Sigmoid colon (tissue), 6 donors: ENCODE measurements at regions not wholly inside any gene's neighbourhood (a gene's known extent, or its start where the extent isn't known, plus 50 kb on each side); places are given as distances from the start of the nearest gene placed in this dataset.

ENCODE experiments used
- DNase-seq: peaks from one replicate; pipeline ENCODE4 v3.0.0-alpha.2; 2019
- H3K27ac ChIP-seq, 4 donors: fragments of 200-600 bp; sonication (generic); one replicate each; pipeline ENCODE4 v1.5.1; 2016 to 2019; ENCODE audit warnings: mild to moderate bottlenecking in 1 of 4
- H3K27me3 ChIP-seq, 3 donors: fragments of 200-600 bp; sonication (generic); one replicate each; pipeline ENCODE4 v1.5.1; 2019; ENCODE audit warnings: mild to moderate bottlenecking in 1 of 3
- H3K36me3 ChIP-seq, 4 donors: fragments of 200-600 bp; sonication (generic); one replicate each; pipeline ENCODE4 v1.5.1; 2016 to 2019
- H3K4me1 ChIP-seq, 4 donors: fragments of 200-600 bp; sonication (generic); one replicate each; pipeline ENCODE4 v1.5.1; 2017 to 2019
- H3K4me3 ChIP-seq, 4 donors: fragments of 200-600 bp; sonication (generic); one replicate each; pipeline ENCODE4 v1.5.1; 2017 to 2019; ENCODE audit warnings: mild to moderate bottlenecking in 2 of 4, moderate library complexity in 1 of 4
- H3K9me3 ChIP-seq, 4 donors: fragments of 200-600 bp in 3 of 4; sonication (generic) in 3 of 4; one replicate each; pipeline versions ENCODE4 v1.5.1 to v1.6.1; 2013 to 2019
- EP300 ChIP-seq, 4 donors: sonication (generic); formaldehyde crosslinking; IDR thresholded peaks; one replicate each; pipeline ENCODE4 v1.6.1; 2017; ENCODE audit warnings: antibody characterized with exemption in 4 of 4
- POLR2A ChIP-seq, 2 donors: fragments of 450-650 bp; IDR thresholded peaks; one replicate each; pipeline ENCODE4 v1.6.1; 2016; ENCODE audit warnings: antibody characterized with exemption in 2 of 2, mild to moderate bottlenecking in 2 of 2, moderate library complexity in 2 of 2
- POLR2AphosphoS5 ChIP-seq, 4 donors: sonication (generic); formaldehyde crosslinking; IDR thresholded peaks; one replicate each; pipeline ENCODE4 v1.6.1; 2017; ENCODE audit warnings: antibody characterized with exemption in 4 of 4
- WGBS, 2 donors: extraction: QIAGEN DNeasy Blood & Tissue Kit; methylation state at CpG; one replicate each; pipeline ENCODE4 v1.1.7; 2013; 5-methylcytosine and 5-hydroxymethylcytosine counted together
- intact Hi-C: fragments of 100-400 bp; cut with DNase I; formaldehyde crosslinking; loops from one replicate; pipeline ENCODE4 v1.15.1; 2023
- TF ChIP-seq, protein P1 (sequence below), 4 experiments: fragments of 450-650 bp in 3 of 4; fragments of 200-600 bp in 1 of 4; IDR thresholded peaks; one replicate each; pipeline ENCODE4 v1.5.1; 2016 to 2019; ENCODE audit warnings: antibody characterized with exemption in 4 of 4, mild to moderate bottlenecking in 3 of 4, moderate library complexity in 2 of 4
- donor health status: healthy with polysubstance abuse.
- donor health status: healthy.

- WGBS, 2 donors = 78 to 87% methylated on average over 33 of the region's 33 CpGs
- intact Hi-C loops = no loop called here
- Histone ChIP-seq H3K27me3 (no peaks in the 10 kb centered on the region), H3K27ac (no peak overlapping the region), H3K36me3 (no peaks in the 10 kb centered on the region), H3K4me3 (no peak overlapping the region), H3K9me3 (no peaks in the 10 kb centered on the region), H3K4me1 (peaks cover 0 to 6% (median 1%) of the 10 kb centered on the region in 4 donors)
- DNase-seq = peak; percentile 19
- TF ChIP-seq, protein P1, sequence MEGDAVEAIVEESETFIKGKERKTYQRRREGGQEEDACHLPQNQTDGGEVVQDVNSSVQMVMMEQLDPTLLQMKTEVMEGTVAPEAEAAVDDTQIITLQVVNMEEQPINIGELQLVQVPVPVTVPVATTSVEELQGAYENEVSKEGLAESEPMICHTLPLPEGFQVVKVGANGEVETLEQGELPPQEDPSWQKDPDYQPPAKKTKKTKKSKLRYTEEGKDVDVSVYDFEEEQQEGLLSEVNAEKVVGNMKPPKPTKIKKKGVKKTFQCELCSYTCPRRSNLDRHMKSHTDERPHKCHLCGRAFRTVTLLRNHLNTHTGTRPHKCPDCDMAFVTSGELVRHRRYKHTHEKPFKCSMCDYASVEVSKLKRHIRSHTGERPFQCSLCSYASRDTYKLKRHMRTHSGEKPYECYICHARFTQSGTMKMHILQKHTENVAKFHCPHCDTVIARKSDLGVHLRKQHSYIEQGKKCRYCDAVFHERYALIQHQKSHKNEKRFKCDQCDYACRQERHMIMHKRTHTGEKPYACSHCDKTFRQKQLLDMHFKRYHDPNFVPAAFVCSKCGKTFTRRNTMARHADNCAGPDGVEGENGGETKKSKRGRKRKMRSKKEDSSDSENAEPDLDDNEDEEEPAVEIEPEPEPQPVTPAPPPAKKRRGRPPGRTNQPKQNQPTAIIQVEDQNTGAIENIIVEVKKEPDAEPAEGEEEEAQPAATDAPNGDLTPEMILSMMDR (IDR thresholded peaks at IDR 0.05) = no peak
- no peak for TF ChIP-seq EP300 (IDR thresholded peaks at IDR 0.05)
- TF ChIP-seq POLR2A (IDR thresholded peaks at IDR 0.05) = no peak
- no peak for TF ChIP-seq POLR2AphosphoS5 (IDR thresholded peaks at IDR 0.05)
Observed at GRCh38 chr2:126771501-126772195, 115.7 kb downstream of the GYPC start.

- Histone ChIP-seq H3K9me3 (no peaks in the 10 kb centered on the region), H3K36me3 (no peaks in the 10 kb centered on the region), H3K4me1 (peaks cover 0 to 11% (median 2%) of the 10 kb centered on the region in 4 donors), H3K27me3 (no peaks in the 10 kb centered on the region), H3K4me3 (no peak overlapping the region), H3K27ac (no peak overlapping the region)
- no peak for DNase-seq
- TF ChIP-seq POLR2AphosphoS5 (IDR thresholded peaks at IDR 0.05) (no peak), POLR2A (IDR thresholded peaks at IDR 0.05) (no peak), EP300 (IDR thresholded peaks at IDR 0.05) (no peak)
- TF ChIP-seq, protein P1 (IDR thresholded peaks at IDR 0.05) = no peak
- 93 to 94% methylated on average over 6 of the region's 6 CpGs for WGBS, 2 donors
- intact Hi-C loops = no loop called here
Observed at GRCh38 chr2:126774290-126774689, 118.3 kb downstream of the GYPC start.

DNA sequence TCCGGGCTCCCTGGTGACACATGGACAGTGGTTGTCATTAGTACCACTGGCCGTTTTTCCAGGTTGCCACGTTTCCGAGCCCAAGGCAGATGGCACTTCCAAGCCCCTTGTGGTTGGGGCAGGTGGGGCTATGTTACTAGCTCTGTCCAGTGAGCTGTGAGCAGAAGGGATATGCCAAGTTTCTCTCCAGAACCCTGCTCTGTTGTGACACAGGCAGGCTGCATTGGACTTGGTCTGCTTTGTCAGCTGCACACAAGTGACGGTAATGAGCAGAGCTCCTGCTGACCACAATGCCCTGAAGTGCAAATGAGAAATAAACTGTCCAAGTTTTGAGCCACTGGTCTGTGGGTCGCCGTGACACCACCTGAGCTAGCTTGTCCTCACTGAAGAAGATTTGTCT, 118.8 kb downstream of the GYPC start:
- Histone ChIP-seq H3K27ac (no peak overlapping the region), H3K27me3 (no peaks in the 10 kb centered on the region), H3K9me3 (no peaks in the 10 kb centered on the region), H3K4me3 (no peak overlapping the region), H3K4me1 (peaks cover 0 to 11% (median 2%) of the 10 kb centered on the region in 4 donors), H3K36me3 (no peaks in the 10 kb centered on the region)
- TF ChIP-seq POLR2AphosphoS5 (IDR thresholded peaks at IDR 0.05) = no peak
- TF ChIP-seq EP300 (IDR thresholded peaks at IDR 0.05) = no peak
- TF ChIP-seq, protein P1 (IDR thresholded peaks at IDR 0.05) = no peak
- TF ChIP-seq POLR2A (IDR thresholded peaks at IDR 0.05) = no peak
- no peak for DNase-seq
- 90 to 91% methylated on average over 7 of the region's 7 CpGs for WGBS, 2 donors
- intact Hi-C loops = no loop called here

DNA sequence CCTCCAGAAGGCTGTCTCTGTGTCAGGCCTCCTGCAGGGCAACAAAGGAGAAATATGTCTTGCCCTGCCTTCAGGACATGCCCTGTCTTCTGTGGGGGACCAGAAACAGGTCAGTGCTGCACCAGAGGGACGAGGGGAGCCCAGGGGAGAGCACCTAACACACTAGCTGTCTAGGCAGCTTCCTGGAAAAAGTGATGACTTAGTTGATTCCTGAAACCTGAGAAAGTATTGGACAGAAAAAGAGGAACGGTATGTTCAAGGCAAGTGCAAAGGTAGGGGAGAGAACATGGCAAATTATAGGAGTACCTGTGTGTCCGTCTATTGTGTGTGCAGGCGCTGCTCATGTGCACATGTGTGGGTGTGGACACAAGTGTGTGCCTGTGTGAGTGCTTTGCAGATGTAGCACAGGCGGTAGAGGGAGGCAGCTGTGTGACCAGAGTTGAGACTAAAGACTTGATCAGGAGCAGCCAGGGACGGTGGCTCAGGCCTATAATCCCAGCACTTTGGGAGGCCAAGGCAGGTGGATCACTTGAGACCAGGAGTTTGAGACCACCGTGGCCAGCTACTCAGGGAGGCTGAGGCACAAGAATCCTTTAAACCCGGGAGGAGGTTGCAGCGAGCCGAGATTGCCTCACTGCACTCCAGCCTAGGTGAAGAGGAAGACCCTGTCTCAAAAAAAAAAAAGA, 119.5 kb downstream of the GYPC start:
- H3K9me3 ChIP-seq = no peaks in the 10 kb centered on the region
- intact Hi-C loops = no loop called here
- H3K27ac ChIP-seq = no peak overlapping the region
- peaks cover 0 to 11% (median 2%) of the 10 kb centered on the region in 4 donors for H3K4me1 ChIP-seq
- no peak overlapping the region for H3K4me3 ChIP-seq
- H3K27me3 ChIP-seq = no peaks in the 10 kb centered on the region
- no peak for DNase-seq
- H3K36me3 ChIP-seq = no peaks in the 10 kb centered on the region
- no peak for TF ChIP-seq EP300 (IDR thresholded peaks at IDR 0.05)
- TF ChIP-seq, protein P1 (IDR thresholded peaks at IDR 0.05) = no peak
- TF ChIP-seq POLR2A (IDR thresholded peaks at IDR 0.05) = no peak
- TF ChIP-seq POLR2AphosphoS5 (IDR thresholded peaks at IDR 0.05) = no peak
- 81 to 88% methylated on average over 10 of the region's 10 CpGs for WGBS, 2 donors
